Stimulated activated CD8-positive, alpha-beta memory T cell treated with anti-CD3 and anti-CD28 coated beads, Interleukin-7, amount 100 ng/mL, for 48 hours (primary cell): ENCODE measurements at regions not wholly inside any gene's neighbourhood (a gene's known extent, or its start where the extent isn't known, plus 50 kb on each side); places are given as distances from the start of the nearest gene placed in this dataset.

Experiments used
- DNase-seq, 2 donors: peaks; one replicate each; pipeline ENCODE4 v3.0.0-alpha.2; 2020; ENCODE audit warnings: low read depth in 1 of 2; ENCODE audit errors: extremely low read depth in 1 of 2

GRCh38 chr7:156166692-156167416 lies 354.6 kb upstream of the SHH start:
- DNase-seq = no peak

GRCh38 chr7:156163747-156164146 lies 351.5 kb upstream of the SHH start:
- no peak for DNase-seq

- DNase-seq = no peak
Measured at GRCh38 chr7:156162451-156162850, 350.2 kb upstream of the SHH start.

GRCh38 chr7:156160811-156161210 lies 348.5 kb upstream of the SHH start:
- no peak for DNase-seq

GRCh38 chr7:156158693-156159092 lies 346.4 kb upstream of the SHH start:
- DNase-seq = no peak

GRCh38 chr7:156158213-156158612 lies 345.9 kb upstream of the SHH start:
- no peak for DNase-seq

GRCh38 chr7:156157409-156158012 lies 345.2 kb upstream of the SHH start:
- no peak for DNase-seq

- no peak for DNase-seq
Measured at GRCh38 chr7:156156734-156157408, 344.6 kb upstream of the SHH start.

- no peak for DNase-seq
Measured at GRCh38 chr7:156155988-156156733, 343.9 kb upstream of the SHH start.

- no peak for DNase-seq
Measured at GRCh38 chr7:156153590-156153989, 341.3 kb upstream of the SHH start.

GRCh38 chr7:156152390-156152789 lies 340.1 kb upstream of the SHH start:
- no peak for DNase-seq

- no peak for DNase-seq
Measured at GRCh38 chr7:156151658-156152057, 339.4 kb upstream of the SHH start.

GRCh38 chr7:156151078-156151477 lies 338.8 kb upstream of the SHH start:
- no peak for DNase-seq

- no peak for DNase-seq
Measured at GRCh38 chr7:156148995-156149394, 336.7 kb upstream of the SHH start.

- no peak for DNase-seq
Measured at GRCh38 chr7:156148547-156148946, 336.3 kb upstream of the SHH start.

- DNase-seq = no peak
Measured at GRCh38 chr7:156147756-156148504, 335.7 kb upstream of the SHH start.

GRCh38 chr7:156147104-156147503 lies 334.8 kb upstream of the SHH start:
- DNase-seq = no peak

GRCh38 chr7:156145996-156146395 lies 333.7 kb upstream of the SHH start:
- no peak for DNase-seq

- no peak for DNase-seq
Measured at GRCh38 chr7:156145184-156145583, 332.9 kb upstream of the SHH start.

- DNase-seq = no peak
Measured at GRCh38 chr7:156143683-156144082, 331.4 kb upstream of the SHH start.

GRCh38 chr7:156143158-156143557 lies 330.9 kb upstream of the SHH start:
- DNase-seq = no peak
